ENCODE measurements at regions not wholly inside any gene's neighbourhood (a gene's known extent, or its start where the extent isn't known, plus 50 kb on each side); places are given as distances from the start of the nearest gene placed in this dataset.

GRCh38 chrX:131778269-131779218, 234.7 kb downstream of the OR13H1 start:
- Histone ChIP-seq H3K4me1 (no peaks in the 10 kb centered on the region), H3K27ac (no peak overlapping the region), H3K9me3 (no peaks in the 10 kb centered on the region), H3K36me3 (ENCODE audit: low read depth, missing control alignments) (no peaks in the 10 kb centered on the region), H3K4me3 (no peak overlapping the region), H3K27me3 (no peaks in the 10 kb centered on the region)
- DNase-seq, result no peak
- 81 to 82% methylated on average over 10 to 18 of the region's 18 CpGs for whole genome bisulfite sequencing, 2 donors
- intact Hi-C loops (cut with DNase I; ENCODE audit: low total_unique reads), result no loop called here
- TF ChIP-seq CTCF (IDR thresholded peaks at IDR 0.05), result no peak
- TF ChIP-seq POLR2A (IDR thresholded peaks at IDR 0.05), result no peak

- no peak for DNase-seq
- no peaks in the 10 kb centered on the region for H3K9me3 ChIP-seq
- H3K4me1 ChIP-seq, result no peaks in the 10 kb centered on the region
- 61 to 70% methylated on average over 7 of the region's 7 CpGs for WGBS, 2 donors
- H3K4me3 ChIP-seq, result no peak overlapping the region
- no peak overlapping the region for H3K27ac ChIP-seq
- intact Hi-C loops (cut with DNase I; ENCODE audit: low total_unique reads), result no loop called here
- H3K36me3 ChIP-seq (ENCODE audit: low read depth, missing control alignments), result no peaks in the 10 kb centered on the region
- TF ChIP-seq POLR2A (IDR thresholded peaks at IDR 0.05) (no peak), CTCF (IDR thresholded peaks at IDR 0.05) (no peak)
- no peaks in the 10 kb centered on the region for H3K27me3 ChIP-seq
These were observed 235.4 kb downstream of the OR13H1 start for GRCh38 chrX:131779306-131779705.

- Histone ChIP-seq H3K9me3 (no peaks in the 10 kb centered on the region), H3K4me1 (no peaks in the 10 kb centered on the region), H3K27ac (no peak overlapping the region), H3K36me3 (ENCODE audit: low read depth, missing control alignments) (no peaks in the 10 kb centered on the region), H3K27me3 (no peaks in the 10 kb centered on the region), H3K4me3 (no peak overlapping the region)
- TF ChIP-seq CTCF (IDR thresholded peaks at IDR 0.05) (no peak), POLR2A (IDR thresholded peaks at IDR 0.05) (no peak)
- WGBS, 2 donors, result 81 to 85% methylated on average over 4 of the region's 4 CpGs
- no peak for DNase-seq
- intact Hi-C loops (cut with DNase I; ENCODE audit: low total_unique reads), result no loop called here
These were observed 235.9 kb downstream of the OR13H1 start for GRCh38 chrX:131779741-131780140.

GRCh38 chrX:131782646-131783045, 238.8 kb downstream of the OR13H1 start:
- Histone ChIP-seq H3K9me3 (no peaks in the 10 kb centered on the region), H3K4me1 (no peaks in the 10 kb centered on the region), H3K27me3 (no peaks in the 10 kb centered on the region), H3K4me3 (no peak overlapping the region), H3K36me3 (ENCODE audit: low read depth, missing control alignments) (no peaks in the 10 kb centered on the region), H3K27ac (no peak overlapping the region)
- TF ChIP-seq CTCF (IDR thresholded peaks at IDR 0.05) (no peak), POLR2A (IDR thresholded peaks at IDR 0.05) (no peak)
- intact Hi-C loops (cut with DNase I; ENCODE audit: low total_unique reads), result no loop called here
- DNase-seq, result no peak
- WGBS, 2 donors, result 78 to 100% methylated on average over 1 of the region's 1 CpG
